ENCODE measurements at regions not wholly inside any gene's neighbourhood (a gene's known extent, or its start where the extent isn't known, plus 50 kb on each side); places are given as distances from the start of the nearest gene placed in this dataset.

DNA sequence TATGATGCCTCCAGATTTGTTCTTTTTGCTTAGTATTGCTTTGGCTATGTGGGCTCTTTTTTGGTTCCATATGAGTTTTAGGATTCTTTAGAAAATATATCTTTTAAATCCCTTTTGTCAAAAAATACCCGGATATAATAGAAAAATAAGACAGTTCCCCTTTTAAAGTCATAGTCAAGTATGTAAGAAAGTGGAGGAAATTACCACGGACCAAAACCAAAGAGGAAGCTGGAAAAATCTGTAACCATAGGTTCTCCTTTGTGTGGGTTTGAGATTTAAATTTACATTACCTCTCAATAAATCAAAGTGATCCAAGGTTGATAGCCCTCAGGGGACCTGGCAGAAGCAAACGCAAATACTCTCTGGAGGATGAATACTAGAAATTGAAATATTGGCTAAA, 58.3 kb upstream of the PACRGL start:
- TF ChIP-seq, protein P1, sequence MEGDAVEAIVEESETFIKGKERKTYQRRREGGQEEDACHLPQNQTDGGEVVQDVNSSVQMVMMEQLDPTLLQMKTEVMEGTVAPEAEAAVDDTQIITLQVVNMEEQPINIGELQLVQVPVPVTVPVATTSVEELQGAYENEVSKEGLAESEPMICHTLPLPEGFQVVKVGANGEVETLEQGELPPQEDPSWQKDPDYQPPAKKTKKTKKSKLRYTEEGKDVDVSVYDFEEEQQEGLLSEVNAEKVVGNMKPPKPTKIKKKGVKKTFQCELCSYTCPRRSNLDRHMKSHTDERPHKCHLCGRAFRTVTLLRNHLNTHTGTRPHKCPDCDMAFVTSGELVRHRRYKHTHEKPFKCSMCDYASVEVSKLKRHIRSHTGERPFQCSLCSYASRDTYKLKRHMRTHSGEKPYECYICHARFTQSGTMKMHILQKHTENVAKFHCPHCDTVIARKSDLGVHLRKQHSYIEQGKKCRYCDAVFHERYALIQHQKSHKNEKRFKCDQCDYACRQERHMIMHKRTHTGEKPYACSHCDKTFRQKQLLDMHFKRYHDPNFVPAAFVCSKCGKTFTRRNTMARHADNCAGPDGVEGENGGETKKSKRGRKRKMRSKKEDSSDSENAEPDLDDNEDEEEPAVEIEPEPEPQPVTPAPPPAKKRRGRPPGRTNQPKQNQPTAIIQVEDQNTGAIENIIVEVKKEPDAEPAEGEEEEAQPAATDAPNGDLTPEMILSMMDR (IDR thresholded peaks at IDR 0.05; ENCODE audit: borderline replicate concordance, extremely low read depth, low read length, poor library complexity, severe bottlenecking), result no peak
- no peak for TF ChIP-seq EZH2 (IDR thresholded peaks at IDR 0.05; ENCODE audit: borderline replicate concordance, low read depth, low read length, severe bottlenecking)

Measured in DND-41 (cell line).